ENCODE measurements at regions not wholly inside any gene's neighbourhood (a gene's known extent, or its start where the extent isn't known, plus 50 kb on each side); places are given as distances from the start of the nearest gene placed in this dataset.

GRCh38 chr6:23637296-23637695, 488.7 kb upstream of the NRSN1 start:
- TF ChIP-seq CTCF (IDR thresholded peaks at IDR 0.05), result no peak
- no peak for TF ChIP-seq ESRRA (IDR thresholded peaks at IDR 0.05; ENCODE audit: borderline replicate concordance, low read length)
- no peak for TF ChIP-seq JUNB (IDR thresholded peaks at IDR 0.05)
- TF ChIP-seq USF2 (IDR thresholded peaks at IDR 0.05), result no peak
- TF ChIP-seq BCL3 (IDR thresholded peaks at IDR 0.05), result no peak
- TF ChIP-seq RAD21 (conservative IDR thresholded peaks at IDR 0.05 in 1 of 2, IDR thresholded peaks at IDR 0.05 in 1 of 2), result no peak
- no peak for TF ChIP-seq ZFP36 (IDR thresholded peaks at IDR 0.05; ENCODE audit: borderline replicate concordance, partially characterized antibody)

All from A549 (cell line).